HG03457 (cell line): ENCODE measurements at regions not wholly inside any gene's neighbourhood (a gene's known extent, or its start where the extent isn't known, plus 50 kb on each side); places are given as distances from the start of the nearest gene placed in this dataset.
A peak's percentile ranks its signal among the peaks of the same experiment; 100 is the strongest.
"Not testable (repeated sequence)": the region's sequence is repeated elsewhere in the genome, so short reads cannot be mapped to it uniquely, and the experiment has no call there.

Experiments
- ATAC-seq: cut with Tn5 transposase; IDR thresholded peaks from one replicate; pipeline ENCODE4 v1.9.1; 2021; ENCODE audit warnings: moderate number of reproducible peaks; ENCODE audit not compliant: unreplicated experiment

GRCh38 chr12:83971781-83972180 lies 940.8 kb downstream of the SLC6A15 start:
- no peak for ATAC-seq

- ATAC-seq = no peak
Observed at GRCh38 chr12:83960767-83961166, 951.8 kb downstream of the SLC6A15 start.

GRCh38 chr12:83958997-83959396 lies 953.6 kb downstream of the SLC6A15 start:
- peak; percentile 52 for ATAC-seq

GRCh38 chr12:83954956-83955601 lies 957.5 kb downstream of the SLC6A15 start:
- ATAC-seq = no peak

- ATAC-seq = no peak
Observed at GRCh38 chr12:83954071-83954789, 958.4 kb downstream of the SLC6A15 start.

- ATAC-seq = no peak
Observed at GRCh38 chr12:83945871-83946270, 966.7 kb downstream of the SLC6A15 start.

- no peak for ATAC-seq
Observed at GRCh38 chr12:83939718-83940117, 972.9 kb downstream of the SLC6A15 start.

GRCh38 chr12:83933615-83934014 lies 979.0 kb downstream of the SLC6A15 start:
- ATAC-seq = no peak

- no peak for ATAC-seq
Observed at GRCh38 chr12:83932011-83932410, 980.6 kb downstream of the SLC6A15 start.

- no peak for ATAC-seq
Observed at GRCh38 chr12:83931451-83931850, 981.1 kb downstream of the SLC6A15 start.

GRCh38 chr12:83929792-83930191 lies 982.8 kb downstream of the SLC6A15 start:
- ATAC-seq = not testable (repeated sequence)

- no peak for ATAC-seq
Observed at GRCh38 chr12:83920821-83921547, 991.6 kb downstream of the SLC6A15 start.

GRCh38 chr12:83919081-83919480 lies 993.5 kb downstream of the SLC6A15 start:
- no peak for ATAC-seq

GRCh38 chr12:83904175-83904574 lies 1008.4 kb downstream of the SLC6A15 start:
- ATAC-seq = no peak

GRCh38 chr12:83896416-83896815 lies 1016.2 kb downstream of the SLC6A15 start:
- ATAC-seq = no peak

- no peak for ATAC-seq
Observed at GRCh38 chr12:83893101-83893500, 1019.5 kb downstream of the SLC6A15 start.

GRCh38 chr12:83889745-83890144 lies 1022.9 kb downstream of the SLC6A15 start:
- ATAC-seq = no peak

GRCh38 chr12:83886479-83886878 lies 1026.1 kb downstream of the SLC6A15 start:
- ATAC-seq = no peak

- not testable (repeated sequence) for ATAC-seq
Observed at GRCh38 chr12:83870921-83871599, 1041.5 kb downstream of the SLC6A15 start.

- no peak for ATAC-seq
Observed at GRCh38 chr12:83866477-83866876, 1046.1 kb downstream of the SLC6A15 start.

GRCh38 chr12:83865431-83865830 lies 1047.2 kb downstream of the SLC6A15 start:
- ATAC-seq = no peak
